ENCODE measurements at regions not wholly inside any gene's neighbourhood (a gene's known extent, or its start where the extent isn't known, plus 50 kb on each side); places are given as distances from the start of the nearest gene placed in this dataset.
"Not testable (repeated sequence)": the region's sequence is repeated elsewhere in the genome, so short reads cannot be mapped to it uniquely, and the experiment has no call there.

GRCh38 chr17:70437656-70438055 is 268.3 kb downstream of the KCNJ2 start:
- Histone ChIP-seq H3K36me3 (ENCODE audit: control insufficient read depth in 2 of 3, insufficient read depth in 3 of 3, low read length in 3 of 3) (no peaks in the 10 kb centered on the region), H3K27me3 (ENCODE audit: control insufficient read depth, insufficient read depth, low read length) (no peaks in the 10 kb centered on the region), H3K4me3 (ENCODE audit: low read length in 3 of 3) (no peak overlapping the region), H3K4me1 (ENCODE audit: control insufficient read depth in 2 of 3, insufficient read depth in 2 of 3, low read depth in 1 of 3, low read length in 3 of 3) (no peaks in the 10 kb centered on the region), H3K9ac (ENCODE audit: low read length in 3 of 3) (no peak overlapping the region), H3K9me3 (ENCODE audit: control insufficient read depth in 2 of 3, insufficient read depth in 1 of 3, low read length in 3 of 3) (no peaks in the 10 kb centered on the region), H3K27ac (ENCODE audit: low read depth in 2 of 2, low read length in 2 of 2) (no peak overlapping the region)
- DNase-seq (no peak), FAIRE-seq (no peak)
- no peak for TF ChIP-seq CTCF (IDR thresholded peaks at IDR 0.05; ENCODE audit: borderline replicate concordance, extremely low read depth, insufficient read depth)
- intact Hi-C loops (cut with DNase I) = no loop called here

- Histone ChIP-seq H3K27ac (ENCODE audit: low read depth in 2 of 2, low read length in 2 of 2) (no peak overlapping the region), H3K4me1 (ENCODE audit: control insufficient read depth in 2 of 3, insufficient read depth in 2 of 3, low read depth in 1 of 3, low read length in 3 of 3) (no peaks in the 10 kb centered on the region), H3K9me3 (ENCODE audit: control insufficient read depth in 2 of 3, insufficient read depth in 1 of 3, low read length in 3 of 3) (peaks cover 0 to 10% (median 3%) of the 10 kb centered on the region in 3 donors), H3K36me3 (ENCODE audit: control insufficient read depth in 2 of 3, insufficient read depth in 3 of 3, low read length in 3 of 3) (no peaks in the 10 kb centered on the region), H3K4me3 (ENCODE audit: low read length in 3 of 3) (no peak overlapping the region), H3K9ac (ENCODE audit: low read length in 3 of 3) (no peak overlapping the region), H3K27me3 (ENCODE audit: control insufficient read depth, insufficient read depth, low read length) (no peaks in the 10 kb centered on the region)
- intact Hi-C loops (cut with DNase I) = no loop called here
- DNase-seq = no peak
- FAIRE-seq = no peak
- TF ChIP-seq CTCF (IDR thresholded peaks at IDR 0.05; ENCODE audit: borderline replicate concordance, extremely low read depth, insufficient read depth) = no peak
Measured at GRCh38 chr17:70446446-70446845, 277.1 kb downstream of the KCNJ2 start.

GRCh38 chr17:70447588-70447987 is 278.3 kb downstream of the KCNJ2 start:
- Histone ChIP-seq H3K9me3 (ENCODE audit: control insufficient read depth in 2 of 3, insufficient read depth in 1 of 3, low read length in 3 of 3) (peaks cover 0 to 10% (median 3%) of the 10 kb centered on the region in 3 donors), H3K4me1 (ENCODE audit: control insufficient read depth in 2 of 3, insufficient read depth in 2 of 3, low read depth in 1 of 3, low read length in 3 of 3) (no peaks in the 10 kb centered on the region), H3K27me3 (ENCODE audit: control insufficient read depth, insufficient read depth, low read length) (no peaks in the 10 kb centered on the region), H3K4me3 (ENCODE audit: low read length in 3 of 3) (no peak overlapping the region), H3K9ac (ENCODE audit: low read length in 3 of 3) (no peak overlapping the region), H3K36me3 (ENCODE audit: control insufficient read depth in 2 of 3, insufficient read depth in 3 of 3, low read length in 3 of 3) (no peaks in the 10 kb centered on the region), H3K27ac (ENCODE audit: low read depth in 2 of 2, low read length in 2 of 2) (no peak overlapping the region)
- FAIRE-seq = no peak
- DNase-seq = no peak
- intact Hi-C loops (cut with DNase I) = no loop called here
- TF ChIP-seq CTCF (IDR thresholded peaks at IDR 0.05; ENCODE audit: borderline replicate concordance, extremely low read depth, insufficient read depth) = no peak

GRCh38 chr17:70453075-70453474 is 283.7 kb downstream of the KCNJ2 start:
- intact Hi-C loops (cut with DNase I) = not testable (repeated sequence)

More at GRCh38 chr17:70453075-70453474, 283.7 kb downstream of the KCNJ2 start:
- FAIRE-seq; DNase-seq; H3K9ac ChIP-seq (ENCODE audit: low read length in 3 of 3); H3K36me3 ChIP-seq (ENCODE audit: control insufficient read depth in 2 of 3, insufficient read depth in 3 of 3, low read length in 3 of 3); H3K4me3 ChIP-seq (ENCODE audit: low read length in 3 of 3); H3K27me3 ChIP-seq (ENCODE audit: control insufficient read depth, insufficient read depth, low read length); H3K4me1 ChIP-seq (ENCODE audit: control insufficient read depth in 2 of 3, insufficient read depth in 2 of 3, low read depth in 1 of 3, low read length in 3 of 3); H3K9me3 ChIP-seq (ENCODE audit: control insufficient read depth in 2 of 3, insufficient read depth in 1 of 3, low read length in 3 of 3); H3K27ac ChIP-seq (ENCODE audit: low read depth in 2 of 2, low read length in 2 of 2): not testable (repeated sequence)

Data from kidney (tissue), 13 donors.